Duodenal mucosa (tissue), 2 donors: ENCODE measurements at regions not wholly inside any gene's neighbourhood (a gene's known extent, or its start where the extent isn't known, plus 50 kb on each side); places are given as distances from the start of the nearest gene placed in this dataset.

Source experiments
- H3K27ac ChIP-seq: one replicate; pipeline ENCODE4 v1.7.0; 2013; ENCODE audit warnings: low read depth, low read length
- H3K27me3 ChIP-seq, 2 donors: one replicate each; pipeline ENCODE4 v1.7.0; 2013; ENCODE audit warnings: low read length in 2 of 2, control low read depth in 1 of 2; ENCODE audit not compliant: insufficient read depth in 2 of 2, control insufficient read depth in 1 of 2
- H3K36me3 ChIP-seq, 2 donors: one replicate each; pipeline ENCODE4 v1.7.0; 2013; ENCODE audit warnings: low read length in 2 of 2, control low read depth in 1 of 2; ENCODE audit not compliant: insufficient read depth in 2 of 2, control insufficient read depth in 1 of 2
- H3K4me1 ChIP-seq, 2 donors: one replicate each; pipeline ENCODE4 v1.7.0; 2013; ENCODE audit warnings: low read length in 2 of 2, control low read depth in 1 of 2; ENCODE audit not compliant: insufficient read depth in 2 of 2, control insufficient read depth in 1 of 2
- H3K4me3 ChIP-seq, 2 donors: one replicate each; pipeline ENCODE4 v1.7.0; 2013; ENCODE audit warnings: low read length in 2 of 2, low read depth in 1 of 2
- H3K9ac ChIP-seq, 2 donors: one replicate each; pipeline ENCODE4 v1.7.0; 2013; ENCODE audit warnings: low read length in 2 of 2, low read depth in 1 of 2
- H3K9me3 ChIP-seq, 2 donors: one replicate each; pipeline ENCODE4 v1.7.0; 2013; ENCODE audit warnings: low read length in 2 of 2, control low read depth in 1 of 2; ENCODE audit not compliant: control insufficient read depth in 1 of 2

- no peak overlapping the region for H3K9ac ChIP-seq
- H3K4me3 ChIP-seq = no peak overlapping the region
- H3K27ac ChIP-seq = no peak overlapping the region
- H3K36me3 ChIP-seq = no peaks in the 10 kb centered on the region
- no peaks in the 10 kb centered on the region for H3K9me3 ChIP-seq
- H3K4me1 ChIP-seq = peaks cover 6 to 17% of the 10 kb centered on the region in 2 donors
- no peaks in the 10 kb centered on the region for H3K27me3 ChIP-seq
Measured at GRCh38 chr22:27171212-27171611, 513.8 kb downstream of the MIAT start.

- H3K4me1 ChIP-seq = peaks cover 6 to 17% of the 10 kb centered on the region in 2 donors
- H3K36me3 ChIP-seq = no peaks in the 10 kb centered on the region
- no peak overlapping the region for H3K4me3 ChIP-seq
- no peak overlapping the region for H3K9ac ChIP-seq
- H3K27ac ChIP-seq = no peak overlapping the region
- no peaks in the 10 kb centered on the region for H3K27me3 ChIP-seq
- H3K9me3 ChIP-seq = no peaks in the 10 kb centered on the region
Measured at GRCh38 chr22:27173530-27173929, 516.1 kb downstream of the MIAT start.

- H3K9ac ChIP-seq = no peak overlapping the region
- H3K9me3 ChIP-seq = no peaks in the 10 kb centered on the region
- H3K4me1 ChIP-seq = peaks cover under 1 to 7% of the 10 kb centered on the region in 2 donors
- no peaks in the 10 kb centered on the region for H3K27me3 ChIP-seq
- no peaks in the 10 kb centered on the region for H3K36me3 ChIP-seq
- no peak overlapping the region for H3K4me3 ChIP-seq
- H3K27ac ChIP-seq = no peak overlapping the region
Measured at GRCh38 chr22:27175021-27175838, 517.8 kb downstream of the MIAT start.

- no peaks in the 10 kb centered on the region for H3K9me3 ChIP-seq
- no peak overlapping the region for H3K4me3 ChIP-seq
- H3K36me3 ChIP-seq = no peaks in the 10 kb centered on the region
- no peak overlapping the region for H3K27ac ChIP-seq
- H3K27me3 ChIP-seq = no peaks in the 10 kb centered on the region
- no peak overlapping the region for H3K9ac ChIP-seq
- no peaks in the 10 kb centered on the region for H3K4me1 ChIP-seq
Measured at GRCh38 chr22:27175974-27176373, 518.6 kb downstream of the MIAT start.

GRCh38 chr22:27179161-27179560 lies 521.8 kb downstream of the MIAT start:
- Histone ChIP-seq H3K9ac (no peak overlapping the region), H3K36me3 (no peaks in the 10 kb centered on the region), H3K27me3 (no peaks in the 10 kb centered on the region), H3K27ac (no peak overlapping the region), H3K4me3 (no peak overlapping the region), H3K9me3 (no peaks in the 10 kb centered on the region), H3K4me1 (no peaks in the 10 kb centered on the region)

GRCh38 chr22:27181537-27181936 lies 524.1 kb downstream of the MIAT start:
- H3K4me3 ChIP-seq = no peak overlapping the region
- H3K9ac ChIP-seq = no peak overlapping the region
- no peaks in the 10 kb centered on the region for H3K9me3 ChIP-seq
- H3K27me3 ChIP-seq = no peaks in the 10 kb centered on the region
- H3K36me3 ChIP-seq = no peaks in the 10 kb centered on the region
- H3K4me1 ChIP-seq = no peaks in the 10 kb centered on the region
- no peak overlapping the region for H3K27ac ChIP-seq

- Histone ChIP-seq H3K36me3 (no peaks in the 10 kb centered on the region), H3K27ac (no peak overlapping the region), H3K27me3 (no peaks in the 10 kb centered on the region), H3K4me3 (no peak overlapping the region), H3K4me1 (no peaks in the 10 kb centered on the region), H3K9me3 (no peaks in the 10 kb centered on the region), H3K9ac (no peak overlapping the region)
Measured at GRCh38 chr22:27183474-27183873, 526.1 kb downstream of the MIAT start.

GRCh38 chr22:27185099-27185709 lies 527.8 kb downstream of the MIAT start:
- H3K9ac ChIP-seq = no peak overlapping the region
- H3K9me3 ChIP-seq = no peaks in the 10 kb centered on the region
- H3K36me3 ChIP-seq = no peaks in the 10 kb centered on the region
- no peak overlapping the region for H3K4me3 ChIP-seq
- no peaks in the 10 kb centered on the region for H3K4me1 ChIP-seq
- no peaks in the 10 kb centered on the region for H3K27me3 ChIP-seq
- no peak overlapping the region for H3K27ac ChIP-seq

GRCh38 chr22:27185760-27186302 lies 528.4 kb downstream of the MIAT start:
- Histone ChIP-seq H3K4me3 (no peak overlapping the region), H3K36me3 (no peaks in the 10 kb centered on the region), H3K9me3 (no peaks in the 10 kb centered on the region), H3K9ac (no peak overlapping the region), H3K4me1 (no peaks in the 10 kb centered on the region), H3K27ac (no peak overlapping the region), H3K27me3 (no peaks in the 10 kb centered on the region)

GRCh38 chr22:27186643-27187042 lies 529.3 kb downstream of the MIAT start:
- Histone ChIP-seq H3K9ac (no peak overlapping the region), H3K27me3 (no peaks in the 10 kb centered on the region), H3K36me3 (no peaks in the 10 kb centered on the region), H3K4me1 (no peaks in the 10 kb centered on the region), H3K27ac (no peak overlapping the region), H3K4me3 (no peak overlapping the region), H3K9me3 (peaks cover 6 to 7% of the 10 kb centered on the region in 2 donors)
